Prostate gland (tissue), 2 donors: ENCODE measurements at regions not wholly inside any gene's neighbourhood (a gene's known extent, or its start where the extent isn't known, plus 50 kb on each side); places are given as distances from the start of the nearest gene placed in this dataset.

Experiments used
- POLR2A ChIP-seq: fragments of 450-650 bp; IDR thresholded peaks from one replicate; pipeline ENCODE4 v1.6.1; 2016; ENCODE audit warnings: antibody characterized with exemption, mild to moderate bottlenecking
- POLR2AphosphoS5 ChIP-seq: sonication (generic); formaldehyde crosslinking; IDR thresholded peaks from one replicate; pipeline ENCODE4 v1.6.1; 2017; ENCODE audit warnings: antibody characterized with exemption
- TF ChIP-seq, protein P1 (sequence below), 4 experiments: fragments of 200-600 bp in 2 of 4; fragments of 450-650 bp in 2 of 4; sonication (generic) in 2 of 4; IDR thresholded peaks; 1 replicate in 3 of 4; 2 replicates in 1 of 4; pipeline ENCODE4 v1.5.1; 2016 to 2019; ENCODE audit warnings: antibody characterized with exemption in 4 of 4, mild to moderate bottlenecking in 2 of 4, moderate library complexity in 2 of 4

DNA sequence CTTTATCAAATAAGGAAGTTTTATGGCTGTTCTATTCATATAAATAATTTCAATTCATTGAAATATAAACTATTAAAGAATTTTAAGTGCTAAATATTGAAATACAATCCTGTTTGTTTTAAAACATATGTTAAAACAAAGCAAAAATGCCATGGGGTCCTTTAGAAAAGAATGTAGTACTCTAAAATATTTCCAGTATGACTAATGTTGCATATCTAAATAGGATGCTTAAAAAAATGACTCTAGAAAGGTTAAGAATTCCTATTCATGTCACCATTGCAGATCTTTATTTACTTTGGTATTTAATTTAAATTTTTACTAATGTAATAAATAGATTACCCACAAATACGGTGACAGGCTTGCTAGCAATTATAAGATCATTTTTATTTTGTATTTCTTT, 132.3 kb downstream of the ZNF608 start:
- TF ChIP-seq, protein P1, sequence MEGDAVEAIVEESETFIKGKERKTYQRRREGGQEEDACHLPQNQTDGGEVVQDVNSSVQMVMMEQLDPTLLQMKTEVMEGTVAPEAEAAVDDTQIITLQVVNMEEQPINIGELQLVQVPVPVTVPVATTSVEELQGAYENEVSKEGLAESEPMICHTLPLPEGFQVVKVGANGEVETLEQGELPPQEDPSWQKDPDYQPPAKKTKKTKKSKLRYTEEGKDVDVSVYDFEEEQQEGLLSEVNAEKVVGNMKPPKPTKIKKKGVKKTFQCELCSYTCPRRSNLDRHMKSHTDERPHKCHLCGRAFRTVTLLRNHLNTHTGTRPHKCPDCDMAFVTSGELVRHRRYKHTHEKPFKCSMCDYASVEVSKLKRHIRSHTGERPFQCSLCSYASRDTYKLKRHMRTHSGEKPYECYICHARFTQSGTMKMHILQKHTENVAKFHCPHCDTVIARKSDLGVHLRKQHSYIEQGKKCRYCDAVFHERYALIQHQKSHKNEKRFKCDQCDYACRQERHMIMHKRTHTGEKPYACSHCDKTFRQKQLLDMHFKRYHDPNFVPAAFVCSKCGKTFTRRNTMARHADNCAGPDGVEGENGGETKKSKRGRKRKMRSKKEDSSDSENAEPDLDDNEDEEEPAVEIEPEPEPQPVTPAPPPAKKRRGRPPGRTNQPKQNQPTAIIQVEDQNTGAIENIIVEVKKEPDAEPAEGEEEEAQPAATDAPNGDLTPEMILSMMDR (IDR thresholded peaks at IDR 0.05): no peak
- TF ChIP-seq POLR2A (no peak), POLR2AphosphoS5 (no peak)
